ENCODE measurements at regions not wholly inside any gene's neighbourhood (a gene's known extent, or its start where the extent isn't known, plus 50 kb on each side); places are given as distances from the start of the nearest gene placed in this dataset.

- peak overlapping the region in 1 of 7 donors; percentile 8 for H3K27ac Mint-ChIP-seq
- WGBS (ENCODE audit: insufficient coverage) = 67% methylated on average over 1 of the region's 3 CpGs
- intact Hi-C loops (cut with micrococcal nuclease) = no loop called here
Measured at GRCh38 chr6:8674126-8674525, 238.8 kb upstream of the SLC35B3 start.

GRCh38 chr6:8672882-8673281 lies 237.5 kb upstream of the SLC35B3 start:
- peaks cover 3 to 9% (median 4%) of the 10 kb centered on the region in 7 donors for H3K9me3 Mint-ChIP-seq
- Histone ChIP-seq H3K4me2 (replicated peaks; ENCODE audit: extremely low read depth, low read length, poor library complexity, severe bottlenecking) (no peak overlapping the region), H3K4me1 (ENCODE audit: control insufficient read depth in 1 of 2, insufficient read depth in 2 of 2, low read length in 2 of 2) (no peaks in the 10 kb centered on the region), H3K9me3 (replicated peaks in 1 of 2; ENCODE audit: control insufficient read depth in 1 of 2, insufficient read depth in 1 of 2, low read length in 2 of 2) (no peaks in the 10 kb centered on the region), H3K9ac (ENCODE audit: insufficient read depth, low read length, poor library complexity, severe bottlenecking) (no peak overlapping the region), H4K20me1 (ENCODE audit: insufficient read depth, low read length) (no peaks in the 10 kb centered on the region), H3K36me3 (replicated peaks in 1 of 2; ENCODE audit: control insufficient read depth in 1 of 2, insufficient read depth in 2 of 2, low read length in 2 of 2) (no peaks in the 10 kb centered on the region), H2AFZ (ENCODE audit: insufficient read depth, low read depth, low read length, poor library complexity, severe bottlenecking) (no peak overlapping the region), H3K27ac (ENCODE audit: low read depth in 1 of 2, low read length in 2 of 2) (no peak overlapping the region), H3K27me3 (ENCODE audit: control insufficient read depth in 2 of 2, insufficient read depth in 2 of 2, low read length in 2 of 2) (no peaks in the 10 kb centered on the region), H3K79me2 (ENCODE audit: insufficient read depth, low read length) (no peaks in the 10 kb centered on the region), H3K4me3 (replicated peaks in 1 of 3; ENCODE audit: low read depth in 2 of 3, low read length in 3 of 3) (no peak overlapping the region)
- no CpG with 5 or more reads among the region's 3 CpGs for WGBS (ENCODE audit: insufficient coverage)
- intact Hi-C loops (cut with micrococcal nuclease) = no loop called here
- no peak for DNase-seq
- TF ChIP-seq CTCF (IDR thresholded peaks at IDR 0.05) = no peak
- H3K27me3 Mint-ChIP-seq (ENCODE audit: low read depth in 3 of 3) = no peaks in the 10 kb centered on the region
- H3K36me3 Mint-ChIP-seq = no peaks in the 10 kb centered on the region
- no peak overlapping the region for H3K27ac Mint-ChIP-seq
- H3K4me1 Mint-ChIP-seq = peaks cover 3% of the 10 kb centered on the region
- no peak overlapping the region for H3K4me3 Mint-ChIP-seq

More at GRCh38 chr6:8674126-8674525, 238.8 kb upstream of the SLC35B3 start:
- no peaks in the 10 kb centered on the region for H3K36me3 ChIP-seq (replicated peaks in 1 of 2; ENCODE audit: control insufficient read depth in 1 of 2, insufficient read depth in 2 of 2, low read length in 2 of 2)
- H3K4me1 Mint-ChIP-seq = peaks cover 3% of the 10 kb centered on the region
- H3K4me3 ChIP-seq (replicated peaks in 1 of 3; ENCODE audit: low read depth in 2 of 3, low read length in 3 of 3) = no peak overlapping the region
- H3K36me3 Mint-ChIP-seq = no peaks in the 10 kb centered on the region
- H3K9ac ChIP-seq (ENCODE audit: insufficient read depth, low read length, poor library complexity, severe bottlenecking) = no peak overlapping the region
- H2AFZ ChIP-seq (ENCODE audit: insufficient read depth, low read depth, low read length, poor library complexity, severe bottlenecking) = no peak overlapping the region
- peaks cover 3 to 9% (median 4%) of the 10 kb centered on the region in 7 donors for H3K9me3 Mint-ChIP-seq
- no peaks in the 10 kb centered on the region for H3K9me3 ChIP-seq (replicated peaks in 1 of 2; ENCODE audit: control insufficient read depth in 1 of 2, insufficient read depth in 1 of 2, low read length in 2 of 2)
- H4K20me1 ChIP-seq (ENCODE audit: insufficient read depth, low read length) = no peaks in the 10 kb centered on the region
- H3K27me3 ChIP-seq (ENCODE audit: control insufficient read depth in 2 of 2, insufficient read depth in 2 of 2, low read length in 2 of 2) = no peaks in the 10 kb centered on the region
- H3K27me3 Mint-ChIP-seq (ENCODE audit: low read depth in 3 of 3) = no peaks in the 10 kb centered on the region
- H3K79me2 ChIP-seq (ENCODE audit: insufficient read depth, low read length) = no peaks in the 10 kb centered on the region
- H3K4me1 ChIP-seq (ENCODE audit: control insufficient read depth in 1 of 2, insufficient read depth in 2 of 2, low read length in 2 of 2) = no peaks in the 10 kb centered on the region
- no peak overlapping the region for H3K4me2 ChIP-seq (replicated peaks; ENCODE audit: extremely low read depth, low read length, poor library complexity, severe bottlenecking)
- peak in 1 of 3 donors; percentile 2 for DNase-seq
- no peak for TF ChIP-seq CTCF (IDR thresholded peaks at IDR 0.05)
- H3K4me3 Mint-ChIP-seq = no peak overlapping the region
- no peak overlapping the region for H3K27ac ChIP-seq (ENCODE audit: low read depth in 1 of 2, low read length in 2 of 2)
